ENCODE measurements at regions not wholly inside any gene's neighbourhood (a gene's known extent, or its start where the extent isn't known, plus 50 kb on each side); places are given as distances from the start of the nearest gene placed in this dataset.

- no peak for DNase-seq
- H3K27me3 Mint-ChIP-seq, result no peaks in the 10 kb centered on the region
- no peaks in the 10 kb centered on the region for H3K9me3 Mint-ChIP-seq
- no peaks in the 10 kb centered on the region for H3K4me1 Mint-ChIP-seq (ENCODE audit: low read depth)
- H3K27ac Mint-ChIP-seq, result no peak overlapping the region
- ChIA-PET CTCF (no interaction called here), POLR2A (no interaction called here)
- intact Hi-C loops (cut with micrococcal nuclease), result no loop called here
- H3K4me3 Mint-ChIP-seq, result no peak overlapping the region
- H3K36me3 Mint-ChIP-seq (ENCODE audit: low read depth), result no peaks in the 10 kb centered on the region
- no peak for ATAC-seq
- TF ChIP-seq, protein P1, sequence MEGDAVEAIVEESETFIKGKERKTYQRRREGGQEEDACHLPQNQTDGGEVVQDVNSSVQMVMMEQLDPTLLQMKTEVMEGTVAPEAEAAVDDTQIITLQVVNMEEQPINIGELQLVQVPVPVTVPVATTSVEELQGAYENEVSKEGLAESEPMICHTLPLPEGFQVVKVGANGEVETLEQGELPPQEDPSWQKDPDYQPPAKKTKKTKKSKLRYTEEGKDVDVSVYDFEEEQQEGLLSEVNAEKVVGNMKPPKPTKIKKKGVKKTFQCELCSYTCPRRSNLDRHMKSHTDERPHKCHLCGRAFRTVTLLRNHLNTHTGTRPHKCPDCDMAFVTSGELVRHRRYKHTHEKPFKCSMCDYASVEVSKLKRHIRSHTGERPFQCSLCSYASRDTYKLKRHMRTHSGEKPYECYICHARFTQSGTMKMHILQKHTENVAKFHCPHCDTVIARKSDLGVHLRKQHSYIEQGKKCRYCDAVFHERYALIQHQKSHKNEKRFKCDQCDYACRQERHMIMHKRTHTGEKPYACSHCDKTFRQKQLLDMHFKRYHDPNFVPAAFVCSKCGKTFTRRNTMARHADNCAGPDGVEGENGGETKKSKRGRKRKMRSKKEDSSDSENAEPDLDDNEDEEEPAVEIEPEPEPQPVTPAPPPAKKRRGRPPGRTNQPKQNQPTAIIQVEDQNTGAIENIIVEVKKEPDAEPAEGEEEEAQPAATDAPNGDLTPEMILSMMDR (IDR thresholded peaks at IDR 0.05), result no peak
Observed at GRCh38 chr4:24067367-24068193, 177.7 kb upstream of the PPARGC1A start.

- Mint-ChIP-seq H3K27me3 (no peaks in the 10 kb centered on the region), H3K27ac (no peak overlapping the region), H3K4me3 (no peak overlapping the region), H3K36me3 (ENCODE audit: low read depth) (no peaks in the 10 kb centered on the region), H3K9me3 (no peaks in the 10 kb centered on the region), H3K4me1 (ENCODE audit: low read depth) (no peaks in the 10 kb centered on the region)
- ATAC-seq (no peak), DNase-seq (no peak)
- TF ChIP-seq, protein P1 (IDR thresholded peaks at IDR 0.05), result no peak
- intact Hi-C loops (cut with micrococcal nuclease), result no loop called here
- CTCF ChIA-PET, result no interaction called here
- POLR2A ChIA-PET, result no interaction called here
Observed at GRCh38 chr4:24065974-24066373, 176.1 kb upstream of the PPARGC1A start.

GRCh38 chr4:24063731-24064130, 173.9 kb upstream of the PPARGC1A start:
- Mint-ChIP-seq H3K4me1 (ENCODE audit: low read depth) (no peaks in the 10 kb centered on the region), H3K36me3 (ENCODE audit: low read depth) (no peaks in the 10 kb centered on the region), H3K4me3 (no peak overlapping the region), H3K27me3 (no peaks in the 10 kb centered on the region), H3K9me3 (no peaks in the 10 kb centered on the region), H3K27ac (no peak overlapping the region)
- intact Hi-C loops (cut with micrococcal nuclease), result no loop called here
- ChIA-PET CTCF (no interaction called here), POLR2A (no interaction called here)
- TF ChIP-seq, protein P1 (IDR thresholded peaks at IDR 0.05), result no peak
- ATAC-seq (no peak), DNase-seq (no peak)

GRCh38 chr4:24060932-24061331, 171.1 kb upstream of the PPARGC1A start:
- no peaks in the 10 kb centered on the region for H3K4me1 Mint-ChIP-seq (ENCODE audit: low read depth)
- ChIA-PET CTCF (no interaction called here), POLR2A (no interaction called here)
- ATAC-seq (no peak), DNase-seq (no peak)
- no peaks in the 10 kb centered on the region for H3K9me3 Mint-ChIP-seq
- no peaks in the 10 kb centered on the region for H3K36me3 Mint-ChIP-seq (ENCODE audit: low read depth)
- H3K4me3 Mint-ChIP-seq, result no peak overlapping the region
- intact Hi-C loops (cut with micrococcal nuclease), result no loop called here
- H3K27ac Mint-ChIP-seq, result no peak overlapping the region
- no peaks in the 10 kb centered on the region for H3K27me3 Mint-ChIP-seq
- TF ChIP-seq, protein P1 (IDR thresholded peaks at IDR 0.05), result no peak

- Mint-ChIP-seq H3K27me3 (no peaks in the 10 kb centered on the region), H3K4me1 (ENCODE audit: low read depth) (no peaks in the 10 kb centered on the region), H3K36me3 (ENCODE audit: low read depth) (no peaks in the 10 kb centered on the region), H3K4me3 (no peak overlapping the region), H3K9me3 (no peaks in the 10 kb centered on the region), H3K27ac (no peak overlapping the region)
- ATAC-seq, result no peak
- TF ChIP-seq, protein P1 (IDR thresholded peaks at IDR 0.05), result no peak
- no peak for DNase-seq
- ChIA-PET CTCF (no interaction called here), POLR2A (no interaction called here)
- intact Hi-C loops (cut with micrococcal nuclease), result no loop called here
Observed at GRCh38 chr4:24059839-24060238, 170.0 kb upstream of the PPARGC1A start.
